Fibroblast of peridontal ligament (primary cell): ENCODE measurements at regions not wholly inside any gene's neighbourhood (a gene's known extent, or its start where the extent isn't known, plus 50 kb on each side); places are given as distances from the start of the nearest gene placed in this dataset.
"Not testable (repeated sequence)": the region's sequence is repeated elsewhere in the genome, so short reads cannot be mapped to it uniquely, and the experiment has no call there.

Source experiments
- DNase-seq: peaks from one replicate; pipeline ENCODE4 v3.0.0-alpha.2; 2010; ENCODE audit errors: extremely low read depth

DNA sequence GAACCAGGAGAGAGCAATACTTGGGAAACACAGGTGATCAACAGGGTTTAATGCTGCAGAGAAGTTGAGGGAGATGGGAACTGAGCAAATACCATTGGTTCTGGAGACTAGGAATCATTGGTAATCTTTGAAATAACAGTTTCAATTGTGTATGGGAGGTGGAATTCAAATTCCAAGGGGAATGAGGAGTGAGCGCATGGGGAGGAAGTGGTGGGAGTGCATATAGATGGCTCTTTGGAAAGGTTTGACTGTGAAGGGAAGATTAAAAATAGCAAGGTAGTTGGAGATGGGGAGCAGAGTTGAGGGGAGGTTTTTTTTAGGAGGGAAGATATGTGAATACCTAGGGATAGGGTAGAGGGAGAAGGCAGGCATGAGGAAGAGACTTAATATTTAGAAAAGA lies 51.1 kb upstream of the ROPN1 start:
- no peak for DNase-seq

DNA sequence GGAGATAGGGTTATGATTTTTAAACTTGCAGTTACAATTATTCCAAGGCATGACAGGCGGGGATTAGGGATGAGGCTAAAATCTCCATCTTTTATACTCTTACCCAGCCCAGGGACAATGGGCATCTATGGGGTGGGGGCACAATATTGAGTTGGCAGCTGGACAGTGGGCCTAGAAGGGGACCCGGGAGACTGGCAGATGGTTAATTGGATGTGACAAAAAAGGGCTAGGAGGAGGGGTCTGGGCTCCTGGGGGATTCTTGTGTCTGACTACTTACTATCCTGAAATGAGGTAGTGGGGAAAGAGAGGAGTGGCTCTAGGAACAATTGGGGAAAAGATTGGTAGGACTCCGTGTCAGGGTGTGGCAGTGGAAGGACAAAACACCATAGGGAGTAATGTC lies 53.0 kb upstream of the ROPN1 start:
- DNase-seq: no peak

DNA sequence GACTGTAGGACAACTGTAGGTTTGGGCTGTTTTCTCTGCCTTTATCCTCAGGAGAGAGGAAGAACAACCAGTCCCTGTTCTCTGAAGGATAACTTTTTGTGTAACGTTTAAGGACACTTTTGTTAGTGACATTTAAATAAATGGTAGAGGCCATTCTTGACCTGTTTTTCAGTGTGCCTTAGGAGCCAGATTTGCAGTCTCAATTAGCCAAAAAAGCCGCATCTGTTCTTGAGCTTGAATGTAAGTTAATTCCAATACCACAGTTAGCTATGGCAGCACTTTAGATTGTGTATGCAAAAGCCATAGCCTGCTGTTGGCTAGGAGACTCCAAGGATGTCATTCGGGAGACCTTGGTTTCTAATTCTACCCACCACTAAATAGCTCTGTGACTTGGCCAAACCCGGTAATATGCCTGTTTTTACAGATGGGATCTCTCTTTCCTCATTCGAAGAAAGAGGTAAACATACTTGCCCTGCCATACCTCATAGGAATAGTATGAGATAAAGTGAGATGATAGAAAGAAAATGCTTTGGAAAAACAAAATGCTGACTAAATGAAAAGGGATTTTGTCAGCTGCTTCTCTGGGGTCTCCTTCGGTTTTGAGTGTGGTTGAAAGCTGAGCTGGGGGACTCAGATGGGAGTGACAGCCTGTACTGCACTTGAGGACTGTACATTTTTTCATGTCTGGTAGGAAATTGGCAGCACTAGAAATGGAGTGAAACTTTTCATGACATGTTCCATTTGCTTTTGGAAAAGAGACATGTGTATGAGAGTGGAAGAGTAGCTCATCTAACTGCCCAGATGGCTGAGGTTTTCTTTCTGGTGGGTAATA lies 57.3 kb upstream of the ROPN1 start:
- DNase-seq: no peak

DNA sequence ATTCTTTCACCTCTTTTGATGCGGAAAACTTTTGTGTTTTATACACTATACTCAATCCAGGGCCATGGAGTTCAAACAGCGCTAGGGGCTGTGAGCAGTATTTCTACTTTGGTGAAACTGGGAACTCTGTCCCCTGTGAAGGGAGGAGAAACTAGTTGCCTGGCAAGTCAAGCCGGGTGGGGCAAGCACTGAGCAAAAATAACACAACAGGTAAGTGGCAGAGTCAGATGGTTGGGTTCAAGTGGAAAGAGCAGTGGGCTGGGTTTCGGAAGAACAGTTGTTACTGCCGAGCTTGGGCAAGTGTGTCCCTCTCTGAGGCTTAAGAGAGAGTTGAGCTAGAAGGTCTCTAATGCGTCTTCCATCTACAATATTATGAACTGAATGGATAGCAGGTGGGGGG lies 59.7 kb upstream of the ROPN1 start:
- DNase-seq: no peak

DNA sequence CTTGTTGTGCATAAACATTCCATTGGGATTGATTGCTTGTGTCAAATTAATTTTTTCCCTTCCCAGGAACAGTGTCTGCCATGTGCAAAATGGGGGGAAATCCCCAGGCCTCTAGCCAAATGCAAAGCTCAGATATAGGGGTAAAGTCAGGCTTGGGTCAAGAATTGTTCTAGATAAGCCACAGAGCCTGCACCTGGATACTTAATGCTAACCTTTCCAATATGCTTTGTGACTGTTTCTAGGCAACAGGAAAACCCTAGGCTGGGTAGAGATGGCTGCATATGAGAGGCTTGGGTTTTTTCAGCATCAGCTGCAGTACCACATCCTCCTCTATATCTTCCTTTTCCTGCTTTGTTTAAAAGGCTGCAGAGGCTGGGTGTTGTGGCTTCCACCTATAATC lies 61.9 kb upstream of the ROPN1 start:
- DNase-seq: no peak

DNA sequence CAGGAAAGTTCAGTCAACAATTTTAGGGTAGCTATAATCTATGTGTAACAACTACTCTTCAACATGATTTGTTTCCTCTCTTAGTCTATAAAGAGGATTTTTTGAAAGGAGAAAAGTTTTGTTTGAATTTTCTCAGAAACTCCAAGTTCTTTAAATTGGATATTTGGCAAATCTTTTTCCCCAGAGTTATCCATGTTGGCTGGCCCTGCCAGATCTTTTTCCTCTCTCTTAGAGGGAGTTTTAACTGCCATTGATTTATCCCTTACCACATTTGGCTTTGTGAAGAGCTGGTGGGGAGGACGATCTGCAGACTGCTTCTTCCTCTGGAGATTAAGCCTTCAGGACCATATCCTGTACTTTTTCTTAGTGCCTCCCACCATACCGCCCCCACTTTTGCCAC lies 64.9 kb upstream of the ROPN1 start:
- no peak for DNase-seq

DNA sequence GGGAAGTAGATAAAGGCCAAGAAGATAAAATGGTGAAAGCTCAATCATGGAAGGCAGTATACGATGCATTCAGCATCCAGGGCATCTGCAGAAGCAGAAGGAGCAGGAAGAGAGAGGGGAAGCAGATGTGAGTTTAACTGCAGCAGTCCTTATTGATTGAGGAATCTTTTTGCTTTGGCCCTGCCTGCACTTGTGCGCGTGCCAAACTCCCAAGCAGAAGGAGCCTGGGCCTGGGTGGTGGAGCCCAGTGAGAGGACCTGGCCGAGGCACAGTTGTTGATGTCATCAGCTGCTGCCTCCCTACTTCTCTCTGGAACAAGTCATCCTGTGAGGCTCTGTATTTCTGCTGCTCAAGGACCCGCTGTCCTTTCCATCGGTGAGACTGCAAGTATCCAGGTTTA lies 65.5 kb upstream of the ROPN1 start:
- no peak for DNase-seq

DNA sequence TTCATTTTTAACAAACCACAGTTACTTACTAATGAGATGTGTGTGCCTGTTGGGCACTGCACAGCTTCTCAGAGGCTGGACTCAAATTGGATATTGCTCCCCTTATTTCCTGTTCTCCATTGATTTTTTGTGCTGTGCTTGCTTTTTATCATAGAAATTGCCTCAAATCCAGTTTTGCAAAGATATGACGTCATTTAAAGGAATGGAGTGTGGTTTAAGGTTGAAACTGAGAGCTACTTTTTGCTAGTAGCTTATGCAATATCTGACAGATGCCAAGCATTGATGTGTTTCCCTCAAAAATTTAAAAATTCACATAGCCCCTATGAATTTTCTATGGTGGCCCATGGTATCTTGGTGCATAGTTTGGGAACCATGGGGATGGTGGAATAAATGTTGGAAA lies 67.7 kb upstream of the ROPN1 start:
- DNase-seq: peak; percentile 70

DNA sequence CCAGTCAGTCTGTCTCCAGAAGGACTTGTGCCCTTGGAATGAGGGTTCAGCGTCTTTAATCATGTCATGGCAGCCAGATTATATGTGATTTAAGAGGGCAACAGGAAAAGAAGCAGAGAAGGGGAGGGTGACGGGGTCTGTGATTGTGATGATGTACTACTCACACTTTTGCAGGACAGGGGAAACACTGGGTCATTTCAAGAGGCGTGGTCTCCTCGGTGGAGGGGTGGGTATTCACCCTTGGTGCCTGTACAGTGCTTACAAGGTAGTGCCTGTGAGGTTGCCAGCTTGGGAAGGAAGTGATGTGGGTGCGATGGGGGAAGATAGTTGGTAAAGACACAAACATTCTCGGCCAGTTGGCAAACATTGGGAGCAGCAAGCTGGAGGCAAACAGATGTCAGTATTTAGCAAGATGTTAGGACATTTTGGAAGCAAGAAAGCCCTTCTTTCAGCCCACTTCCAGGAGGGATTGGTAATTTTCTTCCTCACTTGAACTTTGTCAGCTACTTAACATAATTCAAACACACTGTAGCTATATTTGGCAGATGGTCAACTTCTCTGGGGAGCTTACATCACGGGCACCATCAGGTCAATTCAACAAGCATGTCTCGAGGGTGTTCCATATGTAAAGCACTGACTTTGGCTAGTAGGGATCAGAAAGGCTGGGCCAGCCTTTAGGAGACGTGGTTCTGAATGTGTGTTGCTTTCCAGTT lies 71.4 kb upstream of the ROPN1 start:
- peak; percentile 13 for DNase-seq

DNA sequence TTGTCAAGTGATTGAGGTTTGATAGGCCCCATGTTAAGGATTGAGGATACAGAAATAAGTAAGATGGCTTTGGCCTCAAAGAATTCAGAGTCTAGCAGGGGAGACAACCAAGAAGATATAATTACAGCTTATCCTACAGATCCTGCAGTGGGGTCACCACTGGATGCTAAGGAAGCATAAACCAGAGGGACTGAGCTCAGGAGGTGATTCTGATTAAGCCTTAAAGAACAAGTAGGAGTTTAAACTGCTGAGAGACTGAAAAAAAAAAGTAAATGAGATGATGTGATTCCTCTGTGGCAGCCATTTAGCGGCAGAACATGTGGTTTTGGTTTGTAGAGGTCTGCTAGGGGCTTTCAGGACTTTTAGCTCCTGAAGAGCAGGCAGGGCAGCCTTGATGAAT lies 72.1 kb upstream of the ROPN1 start:
- no peak for DNase-seq

DNA sequence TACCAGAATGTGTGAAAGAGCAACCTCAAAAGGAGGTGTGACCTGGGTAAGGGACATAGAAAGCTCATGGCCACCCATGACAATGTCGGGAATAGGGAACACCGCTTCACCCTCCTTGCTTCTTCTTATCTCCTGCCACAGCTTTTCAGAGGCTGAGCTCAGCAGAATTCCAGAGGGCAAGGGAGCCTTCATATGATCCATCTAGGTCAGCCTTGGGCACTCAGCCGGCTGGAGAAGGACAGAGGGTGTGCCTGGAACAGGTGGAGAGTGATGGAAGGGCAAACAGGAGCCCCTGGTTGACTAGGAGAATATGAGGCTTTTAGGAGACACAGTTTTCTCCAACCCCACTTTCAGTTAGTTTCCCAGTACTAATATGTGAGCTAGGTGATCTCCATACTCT lies 74.6 kb upstream of the ROPN1 start:
- DNase-seq: not testable (repeated sequence)

DNA sequence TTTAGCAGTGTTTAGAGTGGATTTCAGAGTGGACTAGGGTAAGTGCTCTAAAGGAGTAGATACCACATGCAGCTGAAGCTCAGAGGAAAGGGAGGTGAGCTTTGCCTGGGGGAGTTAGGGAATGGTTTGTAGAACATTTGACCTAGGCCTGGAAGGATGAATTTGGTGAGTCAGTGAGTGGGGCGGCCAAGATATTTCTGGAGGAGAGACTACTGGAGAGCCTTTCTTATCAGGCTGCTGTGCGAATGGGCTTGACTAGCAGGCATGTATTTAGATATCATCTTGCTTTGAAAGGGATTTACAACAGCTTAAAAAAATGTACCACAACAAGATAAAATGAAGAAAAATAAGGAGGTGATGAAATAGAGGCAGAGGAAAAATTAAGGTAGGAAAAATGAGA lies 77.8 kb upstream of the ROPN1 start:
- not testable (repeated sequence) for DNase-seq

DNA sequence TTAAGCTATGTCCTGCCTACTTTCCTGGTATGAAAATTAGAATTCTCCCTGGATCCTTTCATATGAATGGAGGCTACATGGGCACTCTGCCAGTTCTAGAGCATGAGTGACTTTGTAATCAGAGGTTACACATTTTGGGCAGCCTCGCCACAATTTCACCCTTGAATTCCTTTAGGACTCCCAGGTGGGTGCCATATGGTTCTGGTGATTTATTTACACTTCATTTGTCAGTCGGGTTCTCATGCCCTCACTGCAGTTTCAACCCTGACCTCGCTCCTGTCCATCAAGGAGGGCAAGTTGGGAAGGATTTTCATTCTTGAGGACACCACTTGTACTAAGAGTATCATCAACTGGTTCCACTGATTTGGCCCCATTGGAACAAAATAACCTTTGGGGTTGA lies 83.2 kb upstream of the ROPN1 start:
- DNase-seq: not testable (repeated sequence)

DNA sequence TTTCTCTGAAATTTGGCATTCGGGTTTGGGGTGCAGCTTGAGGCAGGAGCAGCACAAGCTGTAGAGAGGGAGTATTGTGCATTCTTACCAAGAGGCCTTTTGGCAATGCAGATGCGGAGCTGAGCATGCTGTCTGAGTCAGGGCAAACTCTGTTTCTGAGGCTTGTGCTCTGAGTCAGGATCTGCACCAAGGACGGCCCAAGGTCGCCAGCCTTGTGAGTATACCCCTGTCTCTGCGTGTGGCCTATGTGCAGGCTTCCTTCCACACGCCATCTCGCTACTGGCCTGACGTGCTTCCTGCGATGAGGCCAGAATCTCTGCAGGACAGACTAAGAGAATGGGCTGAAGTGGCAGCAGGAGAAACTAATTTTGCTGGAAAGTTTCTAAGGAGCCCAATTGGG lies 83.8 kb upstream of the ROPN1 start:
- DNase-seq: no peak

DNA sequence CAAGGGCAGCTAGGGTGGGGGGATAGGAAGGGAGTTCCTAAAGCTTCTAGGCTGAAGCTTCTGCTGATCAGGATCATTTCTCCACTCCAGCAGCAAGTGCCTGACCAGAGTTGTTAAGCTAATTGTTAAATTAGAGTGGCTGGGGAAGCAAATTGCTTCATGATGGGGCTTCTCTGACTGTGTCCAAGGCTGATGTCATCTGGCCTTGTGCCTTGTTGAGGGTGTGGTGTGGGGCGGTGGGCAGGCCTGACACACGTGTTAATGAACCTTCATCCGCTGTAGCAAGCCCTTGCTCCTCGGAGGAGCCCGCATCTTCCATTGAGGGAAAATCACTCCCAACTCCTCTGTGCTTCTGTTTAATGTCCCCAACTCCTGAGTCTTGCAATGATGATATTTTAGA lies 84.3 kb upstream of the ROPN1 start:
- DNase-seq: no peak

DNA sequence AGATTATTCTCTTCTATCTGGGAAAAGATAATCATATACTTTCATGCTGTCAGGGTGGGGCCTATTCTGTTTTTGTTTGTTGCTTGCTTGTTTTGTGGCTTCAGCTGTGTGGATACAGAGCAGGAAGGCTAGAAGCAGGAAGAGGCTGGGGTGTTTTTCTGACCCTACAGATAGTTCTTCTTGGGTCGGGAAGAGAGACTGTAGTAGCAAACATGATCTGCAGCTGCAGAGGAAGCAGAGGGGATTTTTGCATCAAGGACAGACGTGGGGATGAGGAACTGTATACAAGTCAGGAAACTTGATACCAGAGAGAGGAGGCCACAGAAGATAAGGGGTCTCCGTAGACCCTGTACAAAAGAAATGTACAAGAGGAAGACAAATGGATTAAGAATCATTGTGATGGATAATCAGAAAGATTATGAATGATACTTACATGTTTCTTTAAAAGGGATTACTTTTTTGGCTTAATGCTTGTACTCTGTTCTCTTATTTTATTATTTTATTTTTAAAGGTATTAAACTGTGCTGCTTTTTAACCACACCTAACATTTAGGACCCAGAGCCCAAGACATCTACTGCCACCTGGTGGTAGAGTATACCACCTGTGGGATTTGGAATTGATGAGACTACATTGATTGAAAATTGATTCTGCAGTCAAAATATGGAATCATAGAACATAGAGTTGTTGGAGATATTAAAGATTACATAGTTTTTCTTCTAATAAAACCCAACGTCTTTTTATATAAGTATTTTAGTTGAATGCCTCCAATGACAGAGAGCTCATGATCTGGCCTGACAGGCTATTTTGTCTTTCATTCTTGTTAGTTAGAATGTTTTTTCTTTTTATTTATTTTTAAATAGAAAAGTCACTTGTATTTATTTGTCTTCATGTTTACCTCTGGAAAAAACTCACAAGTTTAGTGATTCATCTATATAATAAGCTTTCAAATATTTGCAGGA lies 87.3 kb upstream of the ROPN1 start:
- DNase-seq: peak; percentile 56

DNA sequence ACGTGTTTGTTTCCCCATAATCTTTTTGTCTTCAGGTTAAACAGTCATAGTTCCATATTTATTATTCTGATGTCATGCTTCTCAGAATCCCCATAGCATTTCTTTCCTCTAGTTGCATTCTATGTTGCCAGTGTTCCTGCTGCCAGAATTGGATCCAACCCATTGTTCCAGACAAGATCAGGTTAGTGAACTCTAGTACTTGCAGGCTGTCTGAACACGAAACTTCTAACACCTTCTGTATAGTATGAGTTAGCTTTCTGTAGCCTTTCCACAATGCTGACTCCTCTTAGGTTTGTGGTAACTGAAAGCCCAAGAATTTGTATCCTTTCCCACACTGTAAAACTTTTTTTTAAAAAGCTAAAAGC lies 88.0 kb upstream of the ROPN1 start:
- no peak for DNase-seq

DNA sequence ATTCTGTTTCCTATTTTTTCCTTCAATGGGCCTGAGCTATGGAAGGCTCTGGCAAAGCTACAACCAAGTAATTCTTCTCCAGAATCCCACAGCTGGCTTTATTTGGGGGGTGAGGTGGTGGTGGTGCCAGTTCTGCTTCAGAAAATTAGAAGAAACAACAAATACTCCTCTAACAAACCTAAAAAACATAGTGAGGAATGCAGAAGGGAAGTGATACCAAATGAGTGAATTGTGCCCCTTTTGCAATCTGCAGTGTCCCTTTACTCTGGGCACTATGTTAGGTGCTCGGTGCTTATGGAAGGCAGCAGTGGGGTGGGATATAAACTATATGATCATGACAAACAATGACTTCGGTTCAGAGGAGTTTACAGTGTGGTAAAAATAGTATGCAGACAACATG lies 90.4 kb upstream of the ROPN1 start:
- peak; percentile 4 for DNase-seq

DNA sequence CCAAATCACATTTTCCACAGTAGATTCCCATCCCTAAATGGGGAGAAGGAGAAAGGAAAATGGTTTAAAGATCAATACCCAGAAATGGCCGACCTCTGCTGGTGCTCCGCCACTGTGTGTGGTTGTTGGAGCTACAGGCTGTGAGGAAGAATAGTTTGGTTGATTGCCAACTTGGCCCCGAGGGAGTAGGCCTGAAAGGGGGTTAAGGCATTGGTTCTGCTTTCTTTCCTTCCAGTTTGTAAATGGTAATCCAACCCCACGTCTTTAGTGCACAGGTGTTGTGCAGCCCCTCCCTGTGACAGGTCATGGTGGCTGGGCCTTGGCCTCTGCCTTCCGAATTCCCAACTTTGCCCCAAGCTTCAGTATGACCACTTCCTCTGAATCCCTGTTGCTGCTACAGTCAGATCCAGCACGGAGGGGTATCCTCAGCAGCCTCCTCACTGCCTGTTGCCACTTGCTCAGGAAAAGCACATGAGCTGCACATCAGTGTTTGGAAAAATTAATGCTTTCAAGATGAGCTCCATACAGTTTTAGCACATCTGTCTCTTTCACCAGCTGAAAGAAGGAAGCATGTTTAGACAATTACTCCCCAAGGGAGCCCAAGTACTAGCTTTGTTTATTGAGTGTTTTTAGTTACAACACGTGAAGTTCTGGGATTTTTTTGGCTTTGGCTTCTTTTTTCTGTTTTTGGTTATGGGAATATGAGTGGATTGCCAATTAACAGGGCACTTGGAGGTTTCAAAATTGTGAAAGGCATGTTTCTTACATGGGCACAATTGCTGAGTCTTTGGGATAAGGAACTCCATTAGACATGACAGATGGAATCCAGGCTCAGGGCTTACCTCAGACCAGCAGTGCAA lies 92.3 kb upstream of the ROPN1 start:
- DNase-seq: peak; percentile 83

DNA sequence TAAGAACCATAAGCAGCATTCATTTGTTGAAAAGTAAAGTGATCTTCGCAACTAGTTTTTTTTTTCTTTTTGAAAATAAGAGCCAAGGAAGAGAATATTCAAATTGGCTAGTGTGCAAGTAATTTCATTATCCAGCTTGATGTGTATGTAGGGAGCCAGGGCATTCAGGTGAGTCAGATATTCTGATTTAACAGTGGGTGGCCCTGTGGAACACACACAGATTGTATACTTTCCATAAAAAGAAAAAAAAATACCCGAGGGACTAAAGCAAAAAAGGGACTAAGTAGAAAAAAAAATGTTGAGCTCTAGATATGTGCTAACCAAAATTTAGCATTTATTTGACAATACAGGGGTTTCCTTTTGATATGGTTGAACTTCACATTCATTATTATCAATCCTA lies 96.9 kb upstream of the ROPN1 start:
- no peak for DNase-seq

DNA sequence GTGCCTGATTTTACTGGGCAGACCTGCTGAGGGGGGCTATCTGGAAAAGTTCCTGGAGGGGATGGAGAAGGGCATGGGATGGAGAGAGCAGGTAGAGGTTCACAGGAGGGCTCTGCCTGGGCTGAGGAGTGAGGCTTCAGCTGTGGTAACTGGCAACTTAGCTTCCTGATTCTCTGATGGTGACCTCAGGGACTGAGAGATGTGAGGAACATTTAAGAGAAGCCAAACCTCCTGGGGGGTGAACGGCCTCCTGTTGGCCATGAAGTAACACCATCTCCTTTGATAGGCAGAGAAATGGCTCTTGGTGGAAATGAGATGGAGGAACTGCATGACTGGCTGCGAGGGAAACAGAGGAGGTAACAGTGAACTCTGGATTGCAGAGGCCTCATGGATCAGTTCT lies 97.3 kb upstream of the ROPN1 start:
- DNase-seq: no peak
